ENCODE measurements at regions not wholly inside any gene's neighbourhood (a gene's known extent, or its start where the extent isn't known, plus 50 kb on each side); places are given as distances from the start of the nearest gene placed in this dataset.
"Not testable (repeated sequence)": the region's sequence is repeated elsewhere in the genome, so short reads cannot be mapped to it uniquely, and the experiment has no call there.

GRCh38 chr6:19156443-19156842, 680.7 kb upstream of the ID4 start:
- DNase-seq (ENCODE audit: low spot score): no peak

GRCh38 chr6:19157486-19157885, 679.7 kb upstream of the ID4 start:
- no peak for DNase-seq (ENCODE audit: low spot score)

GRCh38 chr6:19158586-19158985, 678.6 kb upstream of the ID4 start:
- DNase-seq (ENCODE audit: low spot score): no peak

- no peak for DNase-seq (ENCODE audit: low spot score)
Observed at GRCh38 chr6:19159089-19159488, 678.1 kb upstream of the ID4 start.

GRCh38 chr6:19159561-19159960, 677.6 kb upstream of the ID4 start:
- DNase-seq (ENCODE audit: low spot score): no peak

GRCh38 chr6:19160081-19160730, 677.0 kb upstream of the ID4 start:
- no peak for DNase-seq (ENCODE audit: low spot score)

GRCh38 chr6:19167251-19167650, 669.9 kb upstream of the ID4 start:
- no peak for DNase-seq (ENCODE audit: low spot score)

- DNase-seq (ENCODE audit: low spot score): no peak
Observed at GRCh38 chr6:19169366-19169765, 667.8 kb upstream of the ID4 start.

- DNase-seq (ENCODE audit: low spot score): no peak
Observed at GRCh38 chr6:19175023-19175422, 662.1 kb upstream of the ID4 start.

- no peak for DNase-seq (ENCODE audit: low spot score)
Observed at GRCh38 chr6:19180348-19181072, 656.7 kb upstream of the ID4 start.

GRCh38 chr6:19181211-19181610, 656.0 kb upstream of the ID4 start:
- DNase-seq (ENCODE audit: low spot score): no peak

- no peak for DNase-seq (ENCODE audit: low spot score)
Observed at GRCh38 chr6:19193624-19194023, 643.5 kb upstream of the ID4 start.

- DNase-seq (ENCODE audit: low spot score): no peak
Observed at GRCh38 chr6:19204445-19204844, 632.7 kb upstream of the ID4 start.

GRCh38 chr6:19205076-19205475, 632.1 kb upstream of the ID4 start:
- no peak for DNase-seq (ENCODE audit: low spot score)

- no peak for DNase-seq (ENCODE audit: low spot score)
Observed at GRCh38 chr6:19209202-19209601, 628.0 kb upstream of the ID4 start.

GRCh38 chr6:19210849-19211590, 626.1 kb upstream of the ID4 start:
- DNase-seq (ENCODE audit: low spot score): peak; percentile 8

GRCh38 chr6:19214231-19214630, 622.9 kb upstream of the ID4 start:
- no peak for DNase-seq (ENCODE audit: low spot score)

- DNase-seq (ENCODE audit: low spot score): no peak
Observed at GRCh38 chr6:19219931-19220330, 617.2 kb upstream of the ID4 start.

GRCh38 chr6:19231878-19232561, 605.1 kb upstream of the ID4 start:
- DNase-seq (ENCODE audit: low spot score): no peak

- no peak for DNase-seq (ENCODE audit: low spot score)
Observed at GRCh38 chr6:19245656-19246055, 591.5 kb upstream of the ID4 start.

- not testable (repeated sequence) for DNase-seq (ENCODE audit: low spot score)
Observed at GRCh38 chr6:19247181-19247580, 590.0 kb upstream of the ID4 start.

GRCh38 chr6:19256123-19256522, 581.0 kb upstream of the ID4 start:
- DNase-seq (ENCODE audit: low spot score): not testable (repeated sequence)

- no peak for DNase-seq (ENCODE audit: low spot score)
Observed at GRCh38 chr6:19261642-19262041, 575.5 kb upstream of the ID4 start.

All from HuH-7 (cell line).